Kidney (tissue), 13 donors: ENCODE measurements at regions not wholly inside any gene's neighbourhood (a gene's known extent, or its start where the extent isn't known, plus 50 kb on each side); places are given as distances from the start of the nearest gene placed in this dataset.
A peak's percentile ranks its signal among the peaks of the same experiment; 100 is the strongest.

ENCODE experiments used
- DNase-seq, 5 donors: peaks; one replicate each; pipeline ENCODE4 v3.0.0-alpha.2; 2013 to 2020
- FAIRE-seq: peaks from 2 replicates; lab custom pipeline; 2012; peaks lifted over from hg19 to GRCh38; lab: Jason Lieb, UNC
- H3K27ac ChIP-seq, 2 donors: one replicate each; pipeline ENCODE4 v1.7.0; 2013; ENCODE audit warnings: low read depth in 2 of 2, low read length in 2 of 2, inconsistent platforms in 1 of 2
- H3K27me3 ChIP-seq: one replicate; pipeline ENCODE4 v1.7.1; 2013; ENCODE audit warnings: low read length, inconsistent platforms; ENCODE audit not compliant: control insufficient read depth, insufficient read depth
- H3K36me3 ChIP-seq, 3 donors: one replicate each; pipeline versions ENCODE4 v1.7.0 to v1.7.1; 2013; ENCODE audit warnings: low read length in 3 of 3, control low read depth in 1 of 3, inconsistent platforms in 1 of 3; ENCODE audit not compliant: insufficient read depth in 3 of 3, control insufficient read depth in 2 of 3
- H3K4me1 ChIP-seq, 3 donors: one replicate each; pipeline versions ENCODE4 v1.7.0 to v1.7.1; 2013; ENCODE audit warnings: low read length in 3 of 3, inconsistent platforms in 1 of 3, low read depth in 1 of 3; ENCODE audit not compliant: control insufficient read depth in 2 of 3, insufficient read depth in 2 of 3
- H3K4me3 ChIP-seq, 3 donors: one replicate each; pipeline versions ENCODE4 v1.7.0 to v1.8.1; 2013; ENCODE audit warnings: low read length in 3 of 3, control low read depth in 1 of 3, inconsistent platforms in 1 of 3
- H3K9ac ChIP-seq, 3 donors: one replicate each; pipeline versions ENCODE4 v1.7.0 to v1.7.1; 2013; ENCODE audit warnings: low read length in 3 of 3, control low read depth in 1 of 3, inconsistent platforms in 1 of 3
- H3K9me3 ChIP-seq, 3 donors: one replicate each; pipeline versions ENCODE4 v1.7.0 to v1.7.1; 2013; ENCODE audit warnings: low read length in 3 of 3, control low read depth in 1 of 3, inconsistent platforms in 1 of 3; ENCODE audit not compliant: control insufficient read depth in 2 of 3, insufficient read depth in 1 of 3
- CTCF ChIP-seq: IDR thresholded peaks from 3 replicates; pipeline ENCODE4 v1.5.1; 2012; ENCODE audit warnings: mild to moderate bottlenecking, moderate library complexity, borderline replicate concordance; ENCODE audit not compliant: insufficient read depth; ENCODE audit errors: extremely low read depth
- intact Hi-C: fragments of 100-400 bp; cut with DNase I; formaldehyde crosslinking; loops from one replicate; pipeline ENCODE4 v1.11.1; 2022
- donor health status: control.
- donor health status: control.
- donor health status: control.
- donor health status: control.
- donor health status: control.
- donor health status: DM: yes; HTN: yes; CAD: no.
- donor health status: Normal renal cell carcinoma (clear cell type).

- intact Hi-C loops: no loop called here
- Histone ChIP-seq H3K4me1 (no peaks in the 10 kb centered on the region), H3K27me3 (no peaks in the 10 kb centered on the region), H3K4me3 (no peak overlapping the region), H3K36me3 (no peaks in the 10 kb centered on the region), H3K9me3 (peaks cover 0 to 4% (median 2%) of the 10 kb centered on the region in 3 donors), H3K9ac (no peak overlapping the region), H3K27ac (no peak overlapping the region)
- TF ChIP-seq CTCF: no peak
- no peak for FAIRE-seq
- peak in 1 of 5 donors; percentile 61 for DNase-seq
Measured at GRCh38 chr18:77820472-77820871, 570.8 kb downstream of the GALR1 start.

GRCh38 chr18:77821892-77822291 lies 572.2 kb downstream of the GALR1 start:
- H3K4me1 ChIP-seq: no peaks in the 10 kb centered on the region
- no peak for TF ChIP-seq CTCF
- no peak overlapping the region for H3K9ac ChIP-seq
- no peaks in the 10 kb centered on the region for H3K36me3 ChIP-seq
- peak in 1 of 5 donors; percentile 57 for DNase-seq
- FAIRE-seq: no peak
- no peak overlapping the region for H3K27ac ChIP-seq
- H3K4me3 ChIP-seq: no peak overlapping the region
- no peaks in the 10 kb centered on the region for H3K27me3 ChIP-seq
- intact Hi-C loops: no loop called here
- peaks cover 0 to 2% (median 0%) of the 10 kb centered on the region in 3 donors for H3K9me3 ChIP-seq

- DNase-seq (peak in 1 of 5 donors; percentile 55), FAIRE-seq (no peak)
- Histone ChIP-seq H3K27me3 (no peaks in the 10 kb centered on the region), H3K27ac (no peak overlapping the region), H3K9me3 (peaks cover 0 to 3% (median 2%) of the 10 kb centered on the region in 3 donors), H3K9ac (no peak overlapping the region), H3K36me3 (no peaks in the 10 kb centered on the region), H3K4me3 (no peak overlapping the region), H3K4me1 (no peaks in the 10 kb centered on the region)
- intact Hi-C loops: no loop called here
- no peak for TF ChIP-seq CTCF
Measured at GRCh38 chr18:77822632-77823031, 573.0 kb downstream of the GALR1 start.

GRCh38 chr18:77833807-77834206 lies 584.2 kb downstream of the GALR1 start:
- FAIRE-seq (no peak), DNase-seq (no peak)
- no peaks in the 10 kb centered on the region for H3K9me3 ChIP-seq
- no peak overlapping the region for H3K27ac ChIP-seq
- no peak for TF ChIP-seq CTCF
- no peaks in the 10 kb centered on the region for H3K36me3 ChIP-seq
- H3K9ac ChIP-seq: no peak overlapping the region
- intact Hi-C loops: no loop called here
- no peaks in the 10 kb centered on the region for H3K27me3 ChIP-seq
- no peak overlapping the region for H3K4me3 ChIP-seq
- no peaks in the 10 kb centered on the region for H3K4me1 ChIP-seq
